ENCODE measurements at regions not wholly inside any gene's neighbourhood (a gene's known extent, or its start where the extent isn't known, plus 50 kb on each side); places are given as distances from the start of the nearest gene placed in this dataset.

DNA sequence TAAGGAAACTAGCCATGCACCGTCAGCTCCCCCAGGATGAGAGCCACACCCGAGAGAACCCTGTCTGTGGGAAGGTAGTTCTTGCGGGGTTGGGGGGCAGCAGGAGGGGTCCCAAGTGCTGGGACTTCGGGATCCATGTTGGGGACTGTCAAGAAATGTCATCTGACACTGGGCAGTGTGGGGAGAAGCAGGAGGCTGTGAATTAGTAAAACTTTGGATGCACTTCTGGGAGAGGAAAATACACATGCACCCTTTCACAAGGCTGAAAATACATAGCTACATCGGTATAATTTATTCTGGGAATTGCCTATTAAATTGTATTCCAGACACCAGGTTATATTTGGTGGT, 109.6 kb upstream of the RPS23 start:
- DNase-seq (ENCODE audit: extremely low read depth, low read depth): no peak
- TF ChIP-seq, protein P1, sequence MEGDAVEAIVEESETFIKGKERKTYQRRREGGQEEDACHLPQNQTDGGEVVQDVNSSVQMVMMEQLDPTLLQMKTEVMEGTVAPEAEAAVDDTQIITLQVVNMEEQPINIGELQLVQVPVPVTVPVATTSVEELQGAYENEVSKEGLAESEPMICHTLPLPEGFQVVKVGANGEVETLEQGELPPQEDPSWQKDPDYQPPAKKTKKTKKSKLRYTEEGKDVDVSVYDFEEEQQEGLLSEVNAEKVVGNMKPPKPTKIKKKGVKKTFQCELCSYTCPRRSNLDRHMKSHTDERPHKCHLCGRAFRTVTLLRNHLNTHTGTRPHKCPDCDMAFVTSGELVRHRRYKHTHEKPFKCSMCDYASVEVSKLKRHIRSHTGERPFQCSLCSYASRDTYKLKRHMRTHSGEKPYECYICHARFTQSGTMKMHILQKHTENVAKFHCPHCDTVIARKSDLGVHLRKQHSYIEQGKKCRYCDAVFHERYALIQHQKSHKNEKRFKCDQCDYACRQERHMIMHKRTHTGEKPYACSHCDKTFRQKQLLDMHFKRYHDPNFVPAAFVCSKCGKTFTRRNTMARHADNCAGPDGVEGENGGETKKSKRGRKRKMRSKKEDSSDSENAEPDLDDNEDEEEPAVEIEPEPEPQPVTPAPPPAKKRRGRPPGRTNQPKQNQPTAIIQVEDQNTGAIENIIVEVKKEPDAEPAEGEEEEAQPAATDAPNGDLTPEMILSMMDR (IDR thresholded peaks at IDR 0.05; ENCODE audit: low read depth, low read length): no peak

DNA sequence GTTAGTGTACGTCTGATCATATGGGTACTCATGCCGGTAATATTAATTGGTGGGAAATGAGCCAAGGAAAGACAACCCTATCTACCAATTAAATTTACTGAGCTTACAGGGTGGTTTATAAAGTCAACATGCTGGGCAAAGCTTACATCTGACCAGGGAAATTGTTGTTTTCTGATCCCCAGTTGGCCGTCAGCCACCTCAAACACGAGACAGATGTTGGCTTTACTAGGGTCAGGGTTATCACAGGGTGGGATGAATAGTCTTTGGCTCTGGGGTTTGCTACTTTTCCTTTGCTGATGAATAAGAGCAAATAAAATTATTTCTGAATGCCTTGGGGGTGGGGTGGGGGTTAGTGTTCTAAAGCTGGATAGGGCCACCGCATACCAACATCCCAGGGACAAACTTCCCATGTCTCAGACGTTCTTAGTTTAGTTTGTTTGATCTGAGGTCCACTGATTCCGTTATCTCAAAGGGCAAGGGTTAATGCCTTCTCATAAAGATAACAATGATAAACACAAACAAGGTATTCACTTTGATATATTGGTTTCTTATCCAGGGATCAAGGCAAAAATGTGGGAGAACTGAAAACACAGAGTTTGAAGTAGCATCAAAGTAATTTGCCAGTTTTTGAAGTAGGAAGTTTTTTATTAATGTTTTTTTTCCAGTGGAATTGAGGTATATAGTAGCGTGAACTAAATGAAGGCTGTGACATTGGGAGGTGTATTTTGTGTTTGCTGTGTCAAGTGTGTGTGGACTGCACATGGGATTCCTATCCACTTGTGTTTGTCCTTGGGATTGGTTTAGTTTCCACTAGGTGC, 109.1 kb upstream of the RPS23 start:
- DNase-seq (ENCODE audit: extremely low read depth, low read depth): no peak
- TF ChIP-seq, protein P1 (IDR thresholded peaks at IDR 0.05; ENCODE audit: low read depth, low read length): no peak

DNA sequence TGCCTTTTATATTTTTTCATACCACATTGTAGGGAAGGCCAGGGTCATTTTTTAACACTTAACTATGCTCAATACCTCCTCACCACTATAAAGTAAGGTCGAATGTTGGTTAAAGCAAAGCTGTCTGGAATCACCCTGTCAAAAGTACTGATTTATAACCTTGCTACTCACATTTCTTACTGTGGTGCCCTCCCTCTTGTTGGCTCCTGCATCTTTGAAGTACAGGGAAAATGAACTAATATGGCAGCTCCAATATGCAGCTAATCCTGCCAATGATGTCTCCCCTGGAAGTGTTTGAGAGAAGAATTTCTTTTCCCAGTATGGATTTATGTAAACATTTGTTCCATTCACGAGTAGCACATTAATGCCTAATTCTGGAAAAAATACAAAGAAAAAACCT, 108.4 kb upstream of the RPS23 start:
- TF ChIP-seq, protein P1 (IDR thresholded peaks at IDR 0.05; ENCODE audit: low read depth, low read length): no peak
- DNase-seq (ENCODE audit: extremely low read depth, low read depth): no peak

DNA sequence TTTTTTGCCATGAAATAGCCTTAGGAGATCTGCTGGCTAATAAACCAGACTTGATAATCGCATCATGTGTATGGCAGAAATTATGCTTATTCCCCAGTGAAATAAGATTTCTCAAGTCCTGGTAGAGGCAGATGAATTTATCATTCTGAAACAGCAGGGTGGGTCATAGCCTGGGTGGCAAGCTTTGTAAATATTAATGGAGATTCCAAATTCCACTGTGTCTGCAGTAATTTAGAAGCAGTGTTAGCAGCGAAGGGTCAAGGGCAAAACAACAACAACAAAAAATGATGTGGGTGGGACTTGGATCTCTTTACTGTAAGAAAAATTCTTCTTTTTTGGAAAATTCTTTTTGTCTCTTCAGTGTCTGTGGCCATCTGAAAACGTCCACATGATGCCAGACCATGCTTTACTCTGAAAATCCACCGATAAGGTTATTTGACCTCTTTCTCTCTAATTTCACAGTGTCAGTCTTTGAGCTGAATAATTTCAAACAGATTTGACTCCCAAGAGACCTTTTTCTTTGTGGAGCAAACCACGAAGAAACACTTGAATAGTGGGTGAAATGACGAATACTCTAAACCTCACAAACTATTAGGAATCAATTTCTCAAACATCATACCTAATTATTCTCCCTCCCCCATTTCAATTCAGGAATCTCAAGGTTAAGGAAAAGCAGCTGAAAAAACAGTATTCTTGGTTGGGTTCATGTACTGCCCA, 106.0 kb upstream of the RPS23 start:
- DNase-seq (ENCODE audit: extremely low read depth, low read depth): no peak
- TF ChIP-seq, protein P1 (IDR thresholded peaks at IDR 0.05; ENCODE audit: low read depth, low read length): no peak

DNA sequence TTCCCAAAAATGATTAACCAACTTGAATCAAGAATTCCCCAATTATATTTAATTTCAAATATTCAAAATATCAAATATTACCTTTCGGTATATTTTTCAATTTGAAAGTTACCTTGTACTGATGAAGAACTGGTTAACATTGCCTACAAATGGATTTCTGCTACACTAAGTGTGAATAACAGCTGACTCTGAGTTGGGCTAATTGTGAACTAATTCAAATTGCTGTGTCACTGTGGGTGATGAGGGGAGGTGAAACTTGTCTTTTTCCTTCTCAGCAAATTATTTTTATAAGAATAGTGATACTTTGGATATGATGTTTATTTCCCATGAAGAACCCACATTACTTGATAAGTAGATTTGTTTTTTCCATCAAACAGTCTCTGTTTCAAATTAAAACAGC, 103.4 kb upstream of the RPS23 start:
- no peak for DNase-seq (ENCODE audit: extremely low read depth, low read depth)
- TF ChIP-seq, protein P1 (IDR thresholded peaks at IDR 0.05; ENCODE audit: low read depth, low read length): no peak

DNA sequence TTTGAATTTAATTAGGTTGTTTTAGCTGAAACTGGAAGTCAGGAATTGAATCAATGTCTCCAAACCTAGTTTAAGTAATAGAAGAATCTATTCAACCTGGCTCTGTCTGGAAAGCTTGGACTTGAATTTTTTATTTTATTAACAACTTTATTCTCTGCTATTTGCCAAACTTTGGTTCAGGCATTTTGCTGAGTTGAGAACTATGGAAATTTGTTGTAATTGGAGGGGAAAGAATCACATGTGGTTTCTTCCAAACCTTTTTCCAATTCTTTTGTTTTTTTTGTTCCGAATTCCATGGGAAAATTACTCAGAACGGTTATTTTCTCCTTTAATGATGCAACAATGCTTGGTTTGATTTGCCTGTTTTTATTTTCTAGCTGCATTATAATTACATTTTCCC, 98.2 kb upstream of the RPS23 start:
- no peak for DNase-seq (ENCODE audit: extremely low read depth, low read depth)
- TF ChIP-seq, protein P1 (IDR thresholded peaks at IDR 0.05; ENCODE audit: low read depth, low read length): no peak

DNA sequence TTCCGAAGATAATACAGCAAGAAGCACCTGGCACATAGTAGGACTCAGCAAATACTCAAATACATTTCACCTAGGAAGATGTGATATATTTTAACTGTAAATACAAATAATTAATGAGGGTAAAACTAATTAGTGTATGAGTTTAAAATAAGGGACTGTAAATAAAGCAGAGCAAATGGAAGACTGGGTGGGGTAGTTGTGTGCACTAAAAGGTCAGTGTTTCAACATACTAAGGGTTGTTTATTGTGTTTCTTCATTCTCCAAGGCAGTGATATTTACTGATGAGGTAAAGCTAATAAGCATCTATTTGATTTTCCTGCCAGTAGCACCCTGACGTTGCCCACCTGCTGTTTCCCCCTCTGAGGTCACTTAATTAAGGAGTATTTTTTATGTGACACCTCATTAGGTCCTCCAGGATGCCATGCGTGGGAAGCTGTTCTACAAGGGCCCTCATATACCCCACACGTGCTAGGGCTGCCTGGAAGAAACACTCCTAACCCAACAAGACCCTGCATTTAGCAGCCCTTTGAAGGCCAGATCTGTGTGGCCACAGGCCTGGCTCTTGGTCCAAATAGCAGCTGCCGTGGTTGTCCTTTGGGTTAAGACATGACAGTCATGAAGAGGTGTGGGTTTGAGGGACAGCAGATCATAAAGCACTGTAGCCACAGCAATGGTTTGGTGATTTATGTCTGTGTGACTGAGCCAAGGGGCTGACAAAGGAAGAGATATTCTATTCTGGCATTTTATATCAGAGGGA, 97.5 kb upstream of the RPS23 start:
- DNase-seq (ENCODE audit: extremely low read depth, low read depth): no peak

More for the DNA sequence above, 97.5 kb upstream of the RPS23 start:
- TF ChIP-seq, protein P1 (IDR thresholded peaks at IDR 0.05; ENCODE audit: low read depth, low read length): no peak

Measured in AG09319 (cell line).